GM19324 (cell line): ENCODE measurements at regions not wholly inside any gene's neighbourhood (a gene's known extent, or its start where the extent isn't known, plus 50 kb on each side); places are given as distances from the start of the nearest gene placed in this dataset.
"Not testable (repeated sequence)": the region's sequence is repeated elsewhere in the genome, so short reads cannot be mapped to it uniquely, and the experiment has no call there.

Experiments used
- ATAC-seq: cut with Tn5 transposase; IDR thresholded peaks from one replicate; pipeline ENCODE4 v1.9.1; 2021; ENCODE audit warnings: mild to moderate bottlenecking, moderate library complexity; ENCODE audit not compliant: unreplicated experiment, low FRiP score

DNA sequence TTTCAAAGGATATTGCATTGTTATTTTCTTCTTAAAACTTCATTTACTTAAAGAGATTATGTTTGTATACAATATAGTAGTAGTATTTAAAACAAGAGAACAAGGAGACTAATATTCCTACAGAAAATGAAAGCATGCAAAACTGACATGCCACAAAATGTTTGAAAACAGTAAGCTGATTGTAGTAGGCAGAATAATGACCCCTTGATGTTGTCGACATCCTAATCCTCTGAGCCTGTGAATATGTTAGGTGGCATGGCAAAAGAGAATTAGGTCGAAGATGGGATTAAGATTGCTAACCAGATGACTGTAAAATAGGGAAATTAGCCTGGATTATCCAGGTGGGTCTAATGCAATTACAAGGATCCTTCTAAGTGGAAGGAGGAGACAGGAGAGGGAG lies 522.2 kb upstream of the NR3C2 start:
- no peak for ATAC-seq

DNA sequence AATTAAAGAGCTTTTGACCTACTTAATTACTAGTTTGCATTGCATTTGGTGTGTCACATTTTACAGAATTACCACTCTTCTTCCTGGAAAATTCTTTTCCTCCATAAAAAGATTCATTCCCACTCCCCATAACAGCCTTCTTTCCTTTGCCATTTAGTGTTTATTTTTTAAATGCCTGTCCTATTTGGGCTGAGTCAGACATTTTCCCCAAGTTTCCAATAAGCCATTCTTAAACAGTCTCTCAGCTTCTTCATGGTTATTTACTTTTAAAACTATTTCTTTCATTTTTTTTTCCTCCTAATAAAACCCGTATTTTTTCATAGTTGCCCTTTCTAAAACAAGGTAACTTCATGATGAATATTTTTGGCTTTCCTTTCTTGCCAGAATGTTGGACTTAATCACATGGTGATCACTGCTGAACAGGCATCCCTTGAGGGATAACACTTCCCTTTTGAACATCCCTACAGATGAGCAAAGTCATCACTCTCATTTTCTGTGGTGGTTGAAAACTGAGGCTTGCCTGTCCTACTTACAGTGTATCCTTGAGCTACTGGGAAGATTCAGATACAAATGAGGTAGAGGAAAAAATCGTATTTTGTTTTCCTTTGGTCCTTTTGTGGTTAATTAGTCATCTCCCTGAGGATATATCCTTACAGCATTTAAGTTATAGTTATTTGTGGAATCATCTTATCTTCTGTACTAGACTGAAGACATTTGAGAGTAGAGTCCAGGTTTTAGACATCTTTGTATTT lies 520.5 kb upstream of the NR3C2 start:
- no peak for ATAC-seq

GRCh38 chr4:148961526-148961925 lies 519.3 kb upstream of the NR3C2 start:
- no peak for ATAC-seq

- ATAC-seq = no peak
These were observed 516.1 kb upstream of the NR3C2 start for GRCh38 chr4:148958317-148958716.

DNA sequence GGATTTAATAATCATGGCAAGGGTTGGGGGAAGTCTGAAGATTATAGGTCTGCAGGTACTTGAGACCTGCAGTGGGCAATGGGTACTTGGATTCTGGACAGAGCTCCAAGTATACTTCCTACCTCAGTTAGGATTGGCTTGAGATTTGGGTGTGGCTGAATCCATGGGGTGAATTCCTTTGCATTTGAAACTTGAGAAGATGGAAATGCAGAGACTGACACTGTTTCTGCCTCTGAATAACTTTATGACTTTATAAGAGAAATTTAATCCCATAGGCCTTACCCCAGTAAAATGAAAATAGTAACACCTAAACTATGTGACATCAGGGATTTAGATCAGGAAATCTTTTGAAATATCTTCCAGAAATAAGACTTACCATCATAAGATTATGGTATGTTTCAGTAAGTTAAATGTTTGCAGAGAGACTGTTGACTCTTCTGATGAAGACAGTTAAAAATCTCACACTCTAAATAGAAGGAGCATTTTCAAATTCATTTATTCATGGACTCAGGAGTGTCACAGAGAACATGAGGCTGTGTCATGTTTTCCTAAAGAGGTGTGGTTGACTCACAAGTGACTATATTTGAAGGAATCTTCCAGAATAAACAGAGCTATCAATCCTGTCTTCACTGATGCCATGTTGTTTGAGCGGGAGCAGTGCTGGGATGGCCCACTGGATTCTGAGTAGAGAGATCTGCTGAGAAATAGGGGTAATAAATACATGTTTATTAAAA lies 513.5 kb upstream of the NR3C2 start:
- ATAC-seq = no peak

DNA sequence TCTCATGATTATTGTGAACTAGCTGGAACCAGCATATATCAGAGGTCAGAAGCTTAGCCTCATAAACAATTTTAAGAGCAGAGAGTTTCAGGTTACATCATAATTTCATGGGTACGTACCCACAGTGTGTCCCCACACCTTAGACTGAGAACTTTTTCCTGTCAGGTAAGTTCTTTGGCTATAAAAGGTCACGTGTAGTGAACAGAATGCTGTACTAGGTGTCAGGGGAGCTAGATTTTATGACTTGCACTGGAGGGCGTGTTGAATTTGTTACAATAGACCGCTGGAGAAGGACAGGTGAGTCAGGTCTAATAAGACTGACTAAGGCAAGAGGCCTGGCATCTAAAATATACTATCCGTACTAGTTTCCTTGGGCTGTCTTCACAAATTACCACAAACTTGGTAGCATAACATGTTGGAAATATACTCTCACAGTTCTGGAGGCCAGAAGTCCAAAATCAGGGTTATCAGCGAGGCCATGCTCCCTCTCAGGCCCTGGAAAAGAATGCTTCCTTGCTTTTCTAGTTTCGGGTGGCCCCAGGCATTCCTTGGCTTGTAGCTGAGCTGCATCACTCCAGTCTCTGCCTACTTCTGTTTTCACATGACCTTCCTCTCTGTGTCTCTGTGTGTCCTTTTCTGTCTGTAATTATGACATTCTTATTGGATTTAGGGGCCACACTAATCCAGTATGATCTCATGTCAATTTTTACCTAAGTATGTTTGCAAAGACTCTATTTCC lies 512.0 kb upstream of the NR3C2 start:
- no peak for ATAC-seq

DNA sequence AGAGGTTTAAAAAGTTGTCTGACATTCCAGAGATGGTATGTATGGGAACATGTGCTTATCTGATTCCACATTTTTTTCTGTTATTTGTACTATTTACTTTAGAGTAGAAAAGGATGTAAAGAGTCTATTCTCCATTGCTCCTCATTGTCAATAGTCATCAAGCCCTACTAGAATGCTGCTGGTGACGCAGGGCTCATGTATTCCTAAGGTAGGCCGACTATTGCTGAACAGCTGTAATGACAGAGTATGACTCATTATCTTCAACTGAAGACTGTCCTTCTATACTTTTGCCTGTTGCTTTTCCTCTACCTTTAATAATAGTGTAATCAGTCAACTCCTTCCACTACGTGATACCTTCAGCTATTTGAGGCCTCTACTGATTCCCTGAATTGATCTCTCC lies 509.1 kb upstream of the NR3C2 start:
- ATAC-seq = no peak

GRCh38 chr4:148946271-148946670 lies 504.1 kb upstream of the NR3C2 start:
- no peak for ATAC-seq

- ATAC-seq = no peak
These were observed 502.6 kb upstream of the NR3C2 start for GRCh38 chr4:148944839-148945219.

GRCh38 chr4:148944136-148944838 lies 502.1 kb upstream of the NR3C2 start:
- ATAC-seq = no peak

- no peak for ATAC-seq
These were observed 492.8 kb upstream of the NR3C2 start for GRCh38 chr4:148934926-148935578.

GRCh38 chr4:148926276-148927260 lies 484.4 kb upstream of the NR3C2 start:
- no peak for ATAC-seq

- ATAC-seq = no peak
These were observed 481.7 kb upstream of the NR3C2 start for GRCh38 chr4:148923881-148924280.

DNA sequence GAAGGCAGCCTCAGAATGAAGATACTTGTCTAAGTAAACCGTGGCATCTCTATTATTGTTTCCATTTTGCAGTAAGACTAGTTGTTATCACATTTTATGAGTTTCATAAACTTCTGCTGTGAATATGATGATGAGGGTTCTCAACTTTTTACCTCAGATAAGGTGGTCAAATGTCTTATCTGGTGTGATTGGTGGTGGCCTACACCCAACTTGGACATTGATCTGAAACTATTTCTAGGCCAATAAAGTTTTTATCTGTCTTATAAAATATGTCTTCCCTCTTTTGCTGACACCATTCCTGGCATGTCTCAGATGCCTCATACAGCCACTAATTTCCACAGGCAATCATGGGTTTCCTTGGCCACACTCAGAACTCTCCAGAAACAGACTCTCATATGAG lies 480.3 kb upstream of the NR3C2 start:
- no peak for ATAC-seq

GRCh38 chr4:148914734-148915133 lies 472.5 kb upstream of the NR3C2 start:
- ATAC-seq = no peak

- no peak for ATAC-seq
These were observed 472.1 kb upstream of the NR3C2 start for GRCh38 chr4:148914301-148914700.

DNA sequence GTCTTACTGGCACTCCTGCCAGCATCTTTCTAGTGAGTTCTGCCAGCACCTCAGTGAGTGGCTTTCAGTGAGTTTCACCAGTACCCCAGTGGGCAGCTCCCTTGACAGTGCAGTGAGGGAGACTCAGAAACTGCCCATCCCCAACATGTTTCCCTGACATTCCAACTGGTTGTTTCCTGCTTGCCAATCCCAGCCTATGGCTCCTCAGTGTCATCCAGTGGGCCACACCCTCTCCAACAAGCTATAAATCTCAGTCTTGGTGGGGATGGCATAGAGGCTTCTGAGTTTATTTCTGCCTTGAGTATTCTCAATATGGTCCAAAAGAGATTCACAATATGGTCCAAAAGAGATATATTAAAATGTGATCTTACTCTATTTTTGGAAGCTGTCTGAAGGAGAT lies 461.2 kb upstream of the NR3C2 start:
- no peak for ATAC-seq

GRCh38 chr4:148901075-148901705 lies 459.0 kb upstream of the NR3C2 start:
- no peak for ATAC-seq

- ATAC-seq = not testable (repeated sequence)
These were observed 455.9 kb upstream of the NR3C2 start for GRCh38 chr4:148898139-148898538.
